ENCODE measurements at regions not wholly inside any gene's neighbourhood (a gene's known extent, or its start where the extent isn't known, plus 50 kb on each side); places are given as distances from the start of the nearest gene placed in this dataset.

DNA sequence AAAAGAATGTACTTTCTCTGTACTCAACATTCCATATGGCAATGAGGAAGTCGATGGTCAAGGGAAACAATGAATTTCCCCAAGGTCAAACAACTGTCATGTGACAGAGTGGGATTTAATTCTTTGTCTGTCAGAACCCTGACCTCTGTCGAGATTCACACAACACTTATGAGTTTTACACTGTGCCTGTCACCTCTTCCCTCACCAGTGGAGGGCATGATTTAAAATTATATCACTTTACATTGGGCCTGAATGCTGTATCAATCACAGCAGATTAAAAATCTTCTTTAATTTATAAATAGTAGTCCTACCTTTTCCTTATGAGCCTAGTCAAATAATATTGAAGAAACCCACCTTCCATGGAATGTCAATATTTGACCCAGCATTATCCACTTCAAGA lies 276.7 kb downstream of the CDH10 start:
- no peak for DNase-seq

- no peak for DNase-seq
Measured at GRCh38 chr5:24376210-24376609, 268.6 kb downstream of the CDH10 start.

DNA sequence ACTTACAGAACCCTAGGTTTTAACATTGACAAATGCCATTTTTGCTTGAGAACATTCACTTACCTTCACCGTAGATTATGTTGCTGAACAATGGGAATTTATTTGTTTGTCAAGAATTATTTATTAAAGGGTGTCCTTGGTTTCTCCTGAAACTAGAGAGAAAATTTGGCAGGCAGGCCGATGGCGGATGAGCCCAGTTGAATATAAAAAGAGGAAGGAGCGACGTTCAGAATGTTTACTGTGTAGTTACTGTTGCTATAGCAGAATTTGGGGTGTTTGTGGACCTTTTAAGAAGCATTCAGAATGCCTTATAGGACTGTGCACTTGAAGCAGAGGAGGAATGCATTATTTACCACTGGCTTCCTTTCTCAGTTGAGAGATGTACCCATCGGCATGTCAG lies 268.2 kb downstream of the CDH10 start:
- no peak for DNase-seq

GRCh38 chr5:24381861-24382489 lies 262.8 kb downstream of the CDH10 start:
- DNase-seq, result no peak

- DNase-seq, result no peak
Measured at GRCh38 chr5:24385070-24385469, 259.7 kb downstream of the CDH10 start.

- no peak for DNase-seq
Measured at GRCh38 chr5:24385617-24386016, 259.2 kb downstream of the CDH10 start.

GRCh38 chr5:24388448-24388847 lies 256.3 kb downstream of the CDH10 start:
- DNase-seq, result no peak

DNA sequence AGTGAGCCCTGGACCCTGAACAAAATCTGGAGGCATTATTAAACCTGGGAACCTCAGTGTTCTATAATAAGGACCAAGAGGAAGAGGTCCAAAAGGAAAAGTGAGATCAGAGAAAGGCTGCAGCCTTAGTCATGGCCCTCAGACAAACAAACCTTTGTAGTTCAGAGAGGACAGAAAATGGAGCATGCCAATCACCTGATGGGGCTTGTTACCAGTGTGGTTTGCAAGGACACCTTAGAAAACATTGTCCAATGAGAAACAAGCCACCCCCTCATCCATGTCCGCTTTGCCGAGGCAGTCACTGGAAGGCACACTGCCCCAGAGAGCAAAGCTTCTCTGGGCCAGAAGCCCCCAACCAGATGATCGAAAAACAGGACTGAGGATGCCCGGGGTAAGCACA lies 254.8 kb downstream of the CDH10 start:
- DNase-seq, result no peak

DNA sequence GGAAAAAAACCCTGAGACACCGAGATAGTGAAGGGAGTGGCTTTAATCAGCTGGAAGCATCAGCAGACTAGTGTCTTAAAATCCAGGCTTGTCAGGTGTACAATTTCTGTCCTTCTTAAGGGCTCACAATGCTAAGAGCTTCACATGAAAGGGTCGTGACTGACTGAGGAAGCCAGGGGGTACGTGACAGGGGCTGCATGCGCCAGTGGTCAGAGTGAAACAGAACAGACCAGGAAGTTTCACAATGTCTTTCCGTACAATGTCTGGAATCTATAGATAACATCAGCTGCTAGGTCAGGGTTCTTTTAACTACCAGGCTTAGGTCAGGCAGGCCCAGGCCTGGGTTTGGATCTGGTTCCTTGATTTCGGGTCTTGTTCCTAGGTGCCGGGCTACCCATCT lies 253.0 kb downstream of the CDH10 start:
- DNase-seq, result no peak

GRCh38 chr5:24397601-24398000 lies 247.2 kb downstream of the CDH10 start:
- no peak for DNase-seq

GRCh38 chr5:24401773-24402172 lies 243.0 kb downstream of the CDH10 start:
- no peak for DNase-seq

- no peak for DNase-seq
Measured at GRCh38 chr5:24407466-24407865, 237.3 kb downstream of the CDH10 start.

DNA sequence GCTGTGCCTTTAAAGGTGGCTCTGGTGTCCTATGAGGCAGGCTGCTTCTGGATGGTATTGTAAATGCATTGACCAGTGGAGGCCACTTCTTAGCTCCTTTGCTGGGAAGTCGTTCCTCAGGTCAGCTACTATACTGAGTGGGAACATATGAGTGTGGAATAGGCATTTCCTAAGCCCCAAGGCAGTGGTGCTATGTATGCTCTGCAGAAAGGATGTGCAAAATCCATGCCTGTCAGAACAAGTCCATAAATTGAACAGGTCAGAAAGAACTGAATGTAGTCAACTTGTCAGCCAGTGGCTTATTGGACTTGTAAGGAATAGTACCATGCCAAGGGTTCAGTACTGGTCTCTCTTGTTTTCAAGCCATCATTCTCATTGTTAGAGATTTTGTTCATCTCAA lies 216.4 kb downstream of the CDH10 start:
- DNase-seq, result no peak

DNA sequence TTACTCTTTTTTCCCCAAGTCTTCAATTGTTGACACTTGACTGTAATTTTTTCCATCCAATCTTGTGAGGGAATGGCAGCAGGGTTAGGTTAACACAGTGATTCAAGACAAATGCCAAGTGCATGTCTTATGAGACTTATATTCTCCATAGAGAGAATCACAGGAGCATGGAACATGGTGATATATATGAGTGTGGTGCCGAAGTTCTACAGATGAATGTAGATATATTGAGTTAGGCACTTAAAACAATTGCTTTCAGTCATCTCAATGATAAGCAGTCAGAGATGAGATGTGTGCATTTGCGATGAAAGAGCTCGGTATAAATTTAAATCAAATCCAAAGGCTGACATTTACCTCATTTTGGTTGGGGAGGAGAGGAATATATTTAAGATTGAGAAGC lies 211.2 kb downstream of the CDH10 start:
- no peak for DNase-seq
